IPS-15b (cell line): ENCODE measurements at regions not wholly inside any gene's neighbourhood (a gene's known extent, or its start where the extent isn't known, plus 50 kb on each side); places are given as distances from the start of the nearest gene placed in this dataset.
"Not testable (repeated sequence)": the region's sequence is repeated elsewhere in the genome, so short reads cannot be mapped to it uniquely, and the experiment has no call there.

Experiments used
- H3K27me3 ChIP-seq: one replicate; pipeline ENCODE4 v1.6.1; 2013; ENCODE audit warnings: low read length; ENCODE audit not compliant: control insufficient read depth, insufficient read depth
- H3K36me3 ChIP-seq: one replicate; pipeline ENCODE4 v1.6.1; 2013; ENCODE audit warnings: low read length; ENCODE audit not compliant: control insufficient read depth, insufficient read depth
- H3K4me1 ChIP-seq: one replicate; pipeline ENCODE4 v1.6.1; 2013; ENCODE audit warnings: mild to moderate bottlenecking, low read length; ENCODE audit not compliant: control insufficient read depth, insufficient read depth
- H3K4me3 ChIP-seq: one replicate; pipeline ENCODE4 v1.5.1; 2013; ENCODE audit warnings: low read depth, low read length
- H3K9ac ChIP-seq: one replicate; pipeline ENCODE4 v1.6.1; 2013; ENCODE audit warnings: low read depth, mild to moderate bottlenecking, low read length
- H3K9me3 ChIP-seq: one replicate; pipeline ENCODE4 v1.6.1; 2013; ENCODE audit warnings: mild to moderate bottlenecking, low read length; ENCODE audit not compliant: control insufficient read depth, insufficient read depth

DNA sequence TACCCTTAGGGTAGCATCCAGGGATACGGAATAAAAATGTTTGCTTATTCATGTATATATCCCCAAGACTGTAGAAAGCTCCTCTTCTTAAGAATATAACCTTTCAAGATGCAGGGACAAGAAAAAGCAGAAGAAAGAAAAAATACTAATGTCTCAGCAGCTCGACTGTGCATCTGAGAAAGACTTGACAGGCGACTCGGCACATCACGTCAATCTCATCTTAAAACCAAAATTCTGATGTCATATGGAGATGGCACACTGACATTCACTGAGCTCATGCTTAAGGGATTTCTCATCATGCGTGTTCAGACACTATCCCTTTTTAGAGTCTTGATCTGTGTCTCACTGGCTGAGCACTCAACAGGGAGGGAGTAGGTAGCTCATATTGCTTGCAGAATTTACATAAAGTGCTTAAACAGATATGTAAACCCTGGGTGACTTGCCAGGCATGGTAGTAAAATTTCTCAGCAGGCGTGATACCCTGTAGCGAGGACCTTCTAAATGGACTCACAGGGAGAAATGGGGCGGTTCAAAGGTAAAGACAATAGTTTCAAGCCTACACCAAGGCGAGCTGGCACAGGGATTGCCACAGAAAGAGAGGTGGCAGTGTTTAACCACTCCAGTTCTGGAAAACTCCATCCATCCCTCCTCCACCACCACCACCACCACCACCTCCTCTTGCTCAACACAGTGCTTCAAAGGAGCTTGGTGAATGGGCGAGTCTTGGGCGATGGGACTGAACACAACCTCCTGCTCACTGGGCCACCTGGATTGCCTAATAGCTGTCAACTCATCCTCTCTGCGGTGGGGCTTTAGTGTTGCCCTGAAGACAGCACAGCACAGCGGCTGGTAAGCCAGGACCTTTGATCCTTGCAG is 330.5 kb downstream of the TFAP2A start:
- Histone ChIP-seq H3K27me3 (no peaks in the 10 kb centered on the region), H3K9me3 (no peaks in the 10 kb centered on the region), H3K4me3 (no peak overlapping the region), H3K9ac (no peak overlapping the region), H3K4me1 (no peaks in the 10 kb centered on the region), H3K36me3 (no peaks in the 10 kb centered on the region)

DNA sequence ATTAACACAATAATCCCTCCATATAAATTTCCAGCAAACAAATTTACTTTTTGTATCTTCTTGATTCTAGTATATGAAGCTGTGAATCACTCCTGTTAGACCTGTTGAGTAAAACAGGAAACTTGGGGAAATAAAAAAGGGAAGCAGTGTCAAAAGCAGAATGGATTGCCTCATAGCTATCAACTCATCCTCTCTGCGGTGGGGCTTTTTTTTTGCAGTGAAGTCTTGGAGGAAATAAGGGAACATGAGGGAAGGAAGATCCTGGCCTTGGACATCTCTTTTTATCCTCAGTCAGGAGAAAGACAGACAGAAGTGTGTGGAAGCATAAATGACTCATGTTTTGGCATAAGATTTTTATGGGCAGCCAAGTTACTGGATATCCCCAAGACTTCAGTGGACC is 332.5 kb downstream of the TFAP2A start:
- H3K4me3 ChIP-seq: no peak overlapping the region
- no peaks in the 10 kb centered on the region for H3K4me1 ChIP-seq
- H3K27me3 ChIP-seq: no peaks in the 10 kb centered on the region

DNA sequence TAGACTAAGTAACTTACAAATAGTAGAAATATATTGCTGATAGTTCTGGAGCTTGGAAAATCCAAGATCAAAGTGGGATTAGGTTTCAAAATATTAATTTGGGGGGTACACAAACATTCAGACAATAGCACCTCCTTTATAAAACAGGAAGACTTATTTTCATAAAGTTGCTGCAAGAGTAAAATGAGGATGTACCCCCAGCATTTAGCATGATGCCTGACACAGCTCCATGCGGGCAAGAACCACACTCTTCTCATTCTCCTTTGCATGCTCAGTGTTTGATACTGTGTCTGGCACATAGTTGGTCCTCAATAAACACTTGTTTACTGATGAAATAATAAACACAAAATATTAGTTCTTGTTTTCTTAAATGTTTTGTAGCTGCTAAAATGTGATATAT is 332.9 kb downstream of the TFAP2A start:
- no peak overlapping the region for H3K4me3 ChIP-seq
- H3K9ac ChIP-seq: no peak overlapping the region
- no peaks in the 10 kb centered on the region for H3K36me3 ChIP-seq
- H3K9me3 ChIP-seq: no peaks in the 10 kb centered on the region
- H3K27me3 ChIP-seq: no peaks in the 10 kb centered on the region
- H3K4me1 ChIP-seq: no peaks in the 10 kb centered on the region

More for the DNA sequence above, 332.5 kb downstream of the TFAP2A start:
- no peak overlapping the region for H3K9ac ChIP-seq
- H3K36me3 ChIP-seq: no peaks in the 10 kb centered on the region
- H3K9me3 ChIP-seq: no peaks in the 10 kb centered on the region

DNA sequence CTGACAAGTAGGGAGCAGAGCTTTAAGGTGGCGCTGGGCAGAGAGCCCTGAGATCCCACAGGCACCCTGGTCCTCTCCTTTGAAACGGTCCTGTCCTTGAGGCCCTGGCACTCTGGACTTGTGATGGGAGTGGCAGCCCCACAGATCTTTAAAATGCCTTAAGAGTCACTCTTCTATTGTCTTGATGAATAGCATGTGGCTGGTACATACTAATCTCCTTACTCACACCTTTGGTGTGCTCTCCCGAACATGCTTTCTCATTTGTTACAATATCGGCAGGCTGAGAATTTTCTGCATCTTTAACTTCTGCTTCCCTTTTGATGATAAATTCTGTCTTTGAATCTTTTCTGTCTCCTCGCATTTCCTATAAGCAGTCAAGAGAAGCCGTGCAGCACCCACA is 333.8 kb downstream of the TFAP2A start:
- H3K9ac ChIP-seq: no peak overlapping the region
- H3K4me3 ChIP-seq: no peak overlapping the region
- H3K4me1 ChIP-seq: no peaks in the 10 kb centered on the region
- no peaks in the 10 kb centered on the region for H3K9me3 ChIP-seq
- H3K36me3 ChIP-seq: no peaks in the 10 kb centered on the region
- H3K27me3 ChIP-seq: no peaks in the 10 kb centered on the region

DNA sequence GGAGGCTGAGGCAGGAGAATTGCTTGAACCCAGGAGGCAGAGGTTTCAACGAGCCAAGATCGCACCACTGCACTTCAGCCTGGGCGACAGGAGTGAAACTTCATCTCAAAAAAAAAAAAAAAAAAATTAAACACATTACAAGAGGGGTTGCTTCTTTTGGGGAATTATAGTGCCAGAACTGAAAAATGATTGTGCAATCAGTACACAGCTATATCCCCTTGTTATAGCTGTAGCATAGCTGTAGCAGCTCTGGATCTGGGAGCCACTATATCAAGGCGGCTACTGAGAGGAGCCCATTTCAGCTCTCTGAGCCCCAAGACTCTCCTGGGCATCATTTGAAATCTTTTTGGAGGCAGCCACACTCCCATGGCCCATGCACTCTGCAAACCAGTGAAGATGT is 334.3 kb downstream of the TFAP2A start:
- no peaks in the 10 kb centered on the region for H3K4me1 ChIP-seq
- no peaks in the 10 kb centered on the region for H3K9me3 ChIP-seq
- H3K4me3 ChIP-seq: no peak overlapping the region
- H3K27me3 ChIP-seq: no peaks in the 10 kb centered on the region
- no peaks in the 10 kb centered on the region for H3K36me3 ChIP-seq
- H3K9ac ChIP-seq: no peak overlapping the region

DNA sequence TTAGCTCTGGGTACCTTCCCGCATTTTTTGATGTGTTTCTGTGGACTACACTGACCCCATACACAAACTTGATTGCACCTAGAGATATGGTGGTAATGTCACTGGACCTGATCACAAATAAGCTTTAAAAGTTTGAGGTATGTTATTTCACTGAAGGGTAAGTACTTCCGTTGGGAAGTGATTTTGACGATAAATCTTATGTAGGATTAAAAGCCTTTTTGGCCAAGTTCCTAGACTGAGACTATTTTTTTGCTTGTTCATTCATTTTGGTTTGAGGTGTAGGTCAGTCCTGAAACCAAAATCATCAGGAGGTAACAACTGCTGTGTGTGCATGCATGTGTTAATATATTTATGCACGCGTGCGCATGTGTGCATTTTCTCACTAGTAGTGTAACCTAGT is 336.3 kb downstream of the TFAP2A start:
- Histone ChIP-seq H3K9ac (no peak overlapping the region), H3K36me3 (no peaks in the 10 kb centered on the region), H3K4me1 (no peaks in the 10 kb centered on the region), H3K27me3 (no peaks in the 10 kb centered on the region), H3K9me3 (no peaks in the 10 kb centered on the region), H3K4me3 (no peak overlapping the region)

DNA sequence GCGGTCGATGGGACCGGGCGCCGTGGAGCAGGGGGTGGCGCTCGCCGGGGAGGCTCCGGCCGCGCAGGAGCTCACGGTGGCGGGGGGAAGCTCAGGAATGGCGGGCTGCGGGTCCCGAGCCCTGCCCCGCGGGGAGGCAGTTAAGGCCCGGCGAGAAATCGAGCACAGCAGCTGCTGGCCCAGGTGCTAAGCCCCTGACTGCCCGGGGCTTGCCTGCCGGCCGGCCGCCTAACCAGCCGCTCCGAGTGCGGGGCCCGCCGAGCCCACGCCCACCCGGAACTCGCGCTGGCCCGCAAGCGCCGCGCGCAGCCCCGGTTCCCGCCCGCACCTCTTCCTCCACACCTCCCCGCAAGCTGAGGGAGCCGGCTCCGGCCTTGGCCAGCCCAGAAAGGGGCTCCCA is 340.1 kb downstream of the TFAP2A start:
- H3K4me1 ChIP-seq, H3K27me3 ChIP-seq, H3K9ac ChIP-seq, H3K36me3 ChIP-seq, H3K4me3 ChIP-seq, H3K9me3 ChIP-seq: not testable (repeated sequence)

DNA sequence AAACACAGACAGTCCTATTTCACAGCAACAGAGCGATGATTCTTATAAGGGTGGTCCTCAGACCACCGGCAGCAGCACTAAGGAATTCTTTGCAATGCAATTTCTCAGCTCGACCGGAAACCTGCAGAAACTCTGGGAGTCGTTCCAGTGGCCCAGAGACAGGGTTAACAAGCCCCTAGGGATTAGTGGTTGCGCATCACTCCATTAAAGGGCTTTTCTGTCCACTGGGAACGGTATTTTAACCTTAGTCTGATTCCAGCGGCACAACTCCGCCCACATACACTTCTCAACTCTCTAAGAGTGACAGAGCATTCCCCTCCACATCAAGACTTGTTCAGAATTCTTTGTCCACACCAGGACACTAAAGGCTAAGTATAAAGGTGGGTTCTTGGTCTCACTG is 341.5 kb downstream of the TFAP2A start:
- H3K4me1 ChIP-seq: no peaks in the 10 kb centered on the region
- H3K9ac ChIP-seq: no peak overlapping the region
- H3K36me3 ChIP-seq: no peaks in the 10 kb centered on the region

DNA sequence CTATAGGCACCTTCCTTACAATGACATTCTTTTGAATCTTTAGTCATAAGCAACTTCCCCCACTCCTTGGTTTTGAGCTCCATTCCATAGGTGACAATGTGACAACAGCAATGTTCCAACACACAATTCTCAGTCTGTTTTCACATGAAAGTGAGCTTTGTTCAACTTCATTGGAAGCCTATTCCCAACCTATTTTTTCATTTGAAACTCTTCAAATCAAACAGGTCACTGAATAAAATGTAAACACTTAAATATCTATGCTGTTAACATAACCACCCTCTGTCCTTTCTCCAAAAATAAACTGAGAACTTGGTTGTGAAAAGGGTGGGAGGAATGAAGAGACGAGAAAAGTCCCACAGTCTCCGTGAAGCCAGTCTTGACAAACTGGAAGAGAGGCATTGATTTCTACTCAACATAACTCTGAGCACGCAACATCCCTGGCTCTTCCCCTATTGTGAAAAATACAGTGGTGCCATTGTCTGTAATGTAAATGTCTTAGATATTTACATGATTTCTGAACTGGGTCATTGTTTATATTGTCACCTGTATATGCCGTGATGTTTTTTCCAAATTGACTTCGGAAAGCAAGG is 343.1 kb downstream of the TFAP2A start:
- no peak overlapping the region for H3K4me3 ChIP-seq

More for the DNA sequence above, 341.5 kb downstream of the TFAP2A start:
- Histone ChIP-seq H3K4me3 (no peak overlapping the region), H3K27me3 (no peaks in the 10 kb centered on the region), H3K9me3 (no peaks in the 10 kb centered on the region)

DNA sequence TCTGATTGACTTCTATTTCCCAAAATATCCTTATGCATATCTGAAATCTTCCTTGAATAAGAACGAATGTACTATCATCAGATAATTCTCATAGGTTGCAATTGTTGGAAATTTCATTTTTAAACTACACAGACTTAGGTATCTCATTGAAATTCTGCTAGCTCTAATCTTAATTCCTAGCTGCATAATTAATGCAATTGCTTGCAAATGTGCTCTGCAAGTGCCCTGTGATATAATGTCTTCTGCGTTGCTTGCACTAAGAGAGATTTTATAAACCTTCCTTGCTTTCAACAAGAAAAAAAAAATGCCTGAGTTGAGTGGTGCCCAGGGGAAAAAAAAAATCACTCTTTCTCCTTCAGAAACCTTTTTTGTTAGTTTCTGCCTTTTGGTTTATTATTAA is 354.9 kb downstream of the TFAP2A start:
- no peak overlapping the region for H3K9ac ChIP-seq

More for the DNA sequence above, 343.1 kb downstream of the TFAP2A start:
- Histone ChIP-seq H3K9me3 (no peaks in the 10 kb centered on the region), H3K4me1 (no peaks in the 10 kb centered on the region), H3K9ac (no peak overlapping the region), H3K27me3 (no peaks in the 10 kb centered on the region), H3K36me3 (no peaks in the 10 kb centered on the region)

DNA sequence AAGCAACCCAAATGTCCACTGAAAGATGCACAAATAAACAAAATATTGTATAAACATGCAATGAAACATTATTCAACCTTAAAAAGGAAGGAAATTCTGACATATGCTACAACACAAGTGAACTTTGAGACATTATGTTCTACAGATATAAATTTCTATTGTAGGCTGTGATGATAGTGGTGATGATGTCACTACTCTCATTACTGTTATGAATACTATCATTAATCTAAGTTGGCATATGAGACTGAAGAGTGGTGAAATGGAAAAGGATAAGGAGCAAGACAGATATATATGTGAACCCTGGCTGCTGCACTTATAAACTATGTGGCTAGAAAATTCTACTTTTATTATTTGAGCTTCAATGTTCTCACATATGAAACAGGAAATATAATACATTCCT is 360.2 kb downstream of the TFAP2A start:
- Histone ChIP-seq H3K4me1 (peaks cover 4% of the 10 kb centered on the region), H3K36me3 (no peaks in the 10 kb centered on the region), H3K9me3 (no peaks in the 10 kb centered on the region), H3K27me3 (no peaks in the 10 kb centered on the region), H3K4me3 (no peak overlapping the region), H3K9ac (no peak overlapping the region)

More for the DNA sequence above, 354.9 kb downstream of the TFAP2A start:
- H3K9me3 ChIP-seq: no peaks in the 10 kb centered on the region
- peaks cover 9% of the 10 kb centered on the region for H3K4me1 ChIP-seq
- H3K4me3 ChIP-seq: no peak overlapping the region
- no peaks in the 10 kb centered on the region for H3K36me3 ChIP-seq
- H3K27me3 ChIP-seq: no peaks in the 10 kb centered on the region

DNA sequence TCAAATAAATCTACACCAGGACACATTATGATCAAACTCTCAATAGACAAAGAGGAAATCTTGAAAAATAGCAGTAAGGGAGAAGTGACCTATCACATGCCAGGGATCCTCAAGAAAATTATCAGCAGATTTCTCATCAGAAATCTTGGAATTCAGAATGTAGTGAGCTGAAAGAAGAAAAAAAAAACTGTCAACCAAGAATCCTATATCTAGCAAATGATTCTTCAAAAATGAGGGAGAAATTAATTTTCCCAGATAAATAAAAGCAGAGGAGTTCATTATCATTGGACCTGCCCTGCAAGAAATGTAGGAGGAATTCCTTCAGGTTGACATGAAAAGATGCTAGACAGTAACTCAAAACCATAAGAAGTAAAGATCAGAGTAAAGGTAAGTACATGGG is 363.6 kb downstream of the TFAP2A start:
- no peaks in the 10 kb centered on the region for H3K27me3 ChIP-seq
- no peaks in the 10 kb centered on the region for H3K9me3 ChIP-seq
- H3K9ac ChIP-seq: no peak overlapping the region

More for the DNA sequence above, 363.6 kb downstream of the TFAP2A start:
- no peak overlapping the region for H3K4me3 ChIP-seq
- H3K4me1 ChIP-seq: no peaks in the 10 kb centered on the region
- no peaks in the 10 kb centered on the region for H3K36me3 ChIP-seq
